B cell (primary cell): ENCODE measurements at regions not wholly inside any gene's neighbourhood (a gene's known extent, or its start where the extent isn't known, plus 50 kb on each side); places are given as distances from the start of the nearest gene placed in this dataset.

Source experiments
- CTCF ChIP-seq: fragments of 200-600 bp; IDR thresholded peaks from one replicate; pipeline ENCODE4 v1.8.0; 2022; ENCODE audit warnings: antibody characterized with exemption, mild to moderate bottlenecking
- EZH2 ChIP-seq: IDR thresholded peaks from 2 replicates; pipeline ENCODE4 v1.6.1; 2012; ENCODE audit warnings: borderline replicate concordance, low read depth, mild to moderate bottlenecking, moderate library complexity, low read length; ENCODE audit not compliant: insufficient read depth, poor library complexity, severe bottlenecking

GRCh38 chr14:44756554-44756953, 205.2 kb downstream of the KLHL28 start:
- TF ChIP-seq EZH2 (no peak), CTCF (no peak)
